Stimulated activated naive CD8-positive, alpha-beta T cell treated with anti-CD3 and anti-CD28 coated beads, Interleukin-15, amount 100 ng/mL, for 72 hours (primary cell): ENCODE measurements at regions not wholly inside any gene's neighbourhood (a gene's known extent, or its start where the extent isn't known, plus 50 kb on each side); places are given as distances from the start of the nearest gene placed in this dataset.
"Not testable (repeated sequence)": the region's sequence is repeated elsewhere in the genome, so short reads cannot be mapped to it uniquely, and the experiment has no call there.

Experiments used
- ATAC-seq: fragments of 150-1000 bp; cut with Tn5 transposase; 2 replicates; pipeline ENCODE4 v1.10.0; 2021; ENCODE audit warnings: mild to moderate bottlenecking, moderate library complexity
- DNase-seq, 2 donors: peaks; one replicate each; pipeline ENCODE4 v3.0.0; 2021 to 2022
- H3K27ac Mint-ChIP-seq, 2 donors: one replicate each; pipeline ENCODE4 v1.8.0; 2022; ENCODE audit warnings: mild to moderate bottlenecking in 2 of 2, mixed read lengths in 2 of 2, moderate library complexity in 2 of 2
- H3K27me3 Mint-ChIP-seq: one replicate; pipeline ENCODE4 v1.8.0; 2022; ENCODE audit warnings: mixed read lengths
- H3K4me1 Mint-ChIP-seq: one replicate; pipeline ENCODE4 v1.8.0; 2022; ENCODE audit warnings: mild to moderate bottlenecking, mixed read lengths
- H3K4me3 Mint-ChIP-seq, 2 donors: one replicate each; pipeline ENCODE4 v1.8.0; 2022; ENCODE audit warnings: mild to moderate bottlenecking in 2 of 2, mixed read lengths in 2 of 2, moderate library complexity in 1 of 2
- H3K9me3 Mint-ChIP-seq, 2 donors: one replicate each; pipeline ENCODE4 v1.8.0; 2022; ENCODE audit warnings: mixed read lengths in 2 of 2

DNA sequence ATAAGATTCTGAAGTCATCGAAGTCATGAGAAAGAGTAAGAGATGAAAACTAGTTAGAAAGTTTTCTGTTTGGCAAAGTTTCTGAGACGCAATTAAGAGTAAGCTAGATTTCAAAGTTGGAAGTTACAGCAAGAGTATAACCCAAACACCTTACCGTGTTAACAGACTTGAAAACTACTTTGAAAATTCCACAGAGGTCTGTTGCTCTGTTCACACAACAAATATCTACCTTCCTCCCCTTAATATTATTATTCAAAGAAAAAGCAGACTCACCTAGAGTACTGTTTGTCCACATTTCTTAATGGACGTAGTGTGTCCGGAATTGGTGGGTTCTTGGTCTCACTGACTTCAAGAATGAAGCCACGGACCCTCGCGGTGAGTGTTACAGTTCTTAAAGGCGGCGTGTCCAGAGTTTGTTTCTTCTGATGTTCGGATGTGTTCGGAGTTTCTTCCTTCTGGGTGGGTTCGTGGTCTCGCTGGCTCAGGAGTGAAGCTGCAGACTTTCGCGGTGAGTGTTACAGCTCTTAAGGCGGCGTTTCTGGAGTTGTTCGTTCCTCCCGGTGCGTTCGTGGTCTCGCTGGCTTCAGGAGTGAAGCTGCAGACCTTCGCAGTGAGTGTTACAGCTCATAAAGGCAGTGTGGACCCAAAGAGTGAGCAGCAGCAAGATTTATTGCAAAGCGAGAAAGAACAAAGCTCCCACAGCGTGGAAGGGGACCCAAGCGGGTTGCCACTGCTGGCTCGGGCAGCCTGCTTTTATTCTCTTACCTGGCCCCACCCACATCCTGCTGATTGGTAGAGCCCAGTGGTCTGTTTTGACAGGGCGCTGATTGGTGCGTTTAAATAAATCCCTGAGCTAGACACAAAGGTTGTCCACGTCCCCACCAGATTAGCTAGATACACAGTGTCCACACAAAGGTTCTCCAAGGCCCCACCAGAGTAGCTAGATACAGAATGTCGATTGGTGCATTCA lies 165.1 kb upstream of the TEX13C start:
- not testable (repeated sequence) for DNase-seq, H3K4me3 Mint-ChIP-seq, H3K9me3 Mint-ChIP-seq, ATAC-seq, H3K27me3 Mint-ChIP-seq, H3K4me1 Mint-ChIP-seq, H3K27ac Mint-ChIP-seq

DNA sequence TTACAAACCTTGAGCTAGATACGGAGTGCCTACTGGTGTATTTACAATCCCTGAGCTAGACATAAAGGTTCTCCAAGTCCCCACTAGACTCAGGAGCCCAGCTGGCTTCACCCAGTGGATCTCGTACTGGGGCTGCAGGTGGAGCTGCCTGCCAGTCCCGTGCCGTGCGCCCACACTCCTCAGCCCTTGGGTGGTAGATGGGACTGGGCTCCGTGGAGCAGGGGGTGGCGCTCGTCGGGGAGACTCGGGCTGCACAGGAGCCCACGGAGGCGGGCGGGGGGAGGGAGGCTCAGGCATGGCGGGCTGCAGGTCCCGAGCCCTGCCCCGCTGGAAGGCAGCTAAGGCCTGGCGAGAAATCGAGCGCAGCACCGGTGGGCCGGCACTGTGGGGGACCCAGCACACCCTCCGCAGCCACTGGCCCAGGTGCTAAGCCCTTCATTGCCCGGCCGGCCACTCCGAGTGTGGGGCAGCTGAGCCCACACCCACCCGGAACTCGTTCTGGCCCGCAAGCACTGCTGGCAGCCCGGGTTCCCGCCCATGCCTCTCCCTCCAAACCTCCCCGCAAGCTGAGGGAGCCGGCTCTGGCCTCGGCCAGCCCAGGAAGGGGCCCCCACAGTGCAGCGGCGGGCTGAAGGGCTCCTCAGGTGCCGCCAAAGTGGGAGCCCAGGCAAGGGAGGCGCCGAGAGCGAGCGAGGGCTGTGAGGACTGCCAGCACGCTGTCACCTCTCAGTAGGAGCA lies 164.2 kb upstream of the TEX13C start:
- not testable (repeated sequence) for H3K27me3 Mint-ChIP-seq, H3K4me1 Mint-ChIP-seq, H3K9me3 Mint-ChIP-seq, DNase-seq, H3K27ac Mint-ChIP-seq, ATAC-seq, H3K4me3 Mint-ChIP-seq

DNA sequence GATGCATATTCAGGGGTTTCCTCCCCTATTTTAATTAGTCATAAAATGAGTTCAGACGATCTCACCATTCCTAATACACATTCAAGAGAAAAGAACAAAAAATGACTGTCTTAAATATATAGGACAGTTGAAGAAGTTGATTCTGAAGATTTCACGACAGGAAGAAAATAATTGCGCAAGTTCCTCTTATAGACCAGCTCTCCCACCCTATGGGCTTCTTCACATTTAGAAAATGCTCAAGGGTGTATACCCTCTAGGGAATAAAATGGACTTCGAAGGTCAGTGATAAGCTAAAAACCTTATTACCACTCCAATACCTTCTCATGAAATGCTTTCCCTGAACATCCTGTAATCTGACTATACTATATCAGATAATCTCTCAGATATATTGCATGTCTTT lies 149.2 kb upstream of the TEX13C start:
- no peak for ATAC-seq
- no peaks in the 10 kb centered on the region for H3K4me1 Mint-ChIP-seq
- no peaks in the 10 kb centered on the region for H3K9me3 Mint-ChIP-seq
- H3K27me3 Mint-ChIP-seq: no peaks in the 10 kb centered on the region
- DNase-seq: no peak
- H3K4me3 Mint-ChIP-seq: no peak overlapping the region
- H3K27ac Mint-ChIP-seq: no peak overlapping the region

DNA sequence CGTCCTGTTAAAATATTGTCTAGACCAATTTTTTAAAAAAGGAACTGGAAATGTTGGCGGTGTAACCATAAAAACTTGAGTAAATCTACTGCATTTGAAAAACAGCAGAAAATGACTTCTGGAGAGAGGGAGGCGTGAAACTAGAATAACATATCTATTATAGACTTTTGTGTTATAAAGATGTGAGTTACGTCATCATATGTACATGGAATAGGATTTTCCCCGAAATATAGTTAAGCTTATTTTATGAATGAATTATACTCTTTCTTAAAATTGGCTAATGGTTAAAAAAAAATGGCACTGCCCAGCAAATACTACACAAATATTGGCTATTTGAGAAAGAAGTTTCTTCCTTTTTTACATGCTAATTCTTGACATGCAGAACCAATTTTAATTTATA lies 147.1 kb upstream of the TEX13C start:
- Mint-ChIP-seq H3K4me1 (no peaks in the 10 kb centered on the region), H3K27ac (no peak overlapping the region), H3K9me3 (no peaks in the 10 kb centered on the region), H3K4me3 (no peak overlapping the region), H3K27me3 (no peaks in the 10 kb centered on the region)
- ATAC-seq: no peak
- DNase-seq: no peak

DNA sequence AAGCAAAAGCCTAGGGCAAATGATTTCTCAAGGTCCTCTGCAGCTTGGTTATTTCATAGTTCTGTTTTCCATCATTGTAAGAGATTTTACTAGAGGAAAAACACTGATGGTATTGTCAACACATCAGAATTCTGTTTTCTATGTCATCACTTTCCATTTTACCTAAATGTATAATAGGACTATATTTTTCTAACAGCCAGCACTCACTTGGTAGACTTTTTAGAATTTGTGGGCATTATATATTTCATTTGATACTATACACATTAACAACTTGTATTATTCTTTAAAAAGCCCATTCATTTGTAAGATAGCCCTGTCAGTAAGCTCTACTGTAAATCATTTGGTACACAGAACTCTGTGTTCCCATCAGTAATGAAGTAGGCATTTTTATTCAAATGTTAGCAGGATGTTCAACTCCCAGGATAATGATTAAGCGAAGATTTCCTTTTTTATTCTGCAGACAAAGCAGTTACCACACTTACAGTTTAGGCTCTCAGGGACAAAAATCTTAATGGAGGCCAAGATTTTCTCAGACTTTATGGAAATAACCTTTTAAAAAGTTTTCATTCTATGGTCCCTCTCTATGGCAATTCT lies 143.6 kb upstream of the TEX13C start:
- DNase-seq: no peak
- no peaks in the 10 kb centered on the region for H3K27me3 Mint-ChIP-seq
- H3K4me1 Mint-ChIP-seq: no peaks in the 10 kb centered on the region
- H3K9me3 Mint-ChIP-seq: no peaks in the 10 kb centered on the region
- H3K27ac Mint-ChIP-seq: no peak overlapping the region
- ATAC-seq: no peak
- H3K4me3 Mint-ChIP-seq: no peak overlapping the region

DNA sequence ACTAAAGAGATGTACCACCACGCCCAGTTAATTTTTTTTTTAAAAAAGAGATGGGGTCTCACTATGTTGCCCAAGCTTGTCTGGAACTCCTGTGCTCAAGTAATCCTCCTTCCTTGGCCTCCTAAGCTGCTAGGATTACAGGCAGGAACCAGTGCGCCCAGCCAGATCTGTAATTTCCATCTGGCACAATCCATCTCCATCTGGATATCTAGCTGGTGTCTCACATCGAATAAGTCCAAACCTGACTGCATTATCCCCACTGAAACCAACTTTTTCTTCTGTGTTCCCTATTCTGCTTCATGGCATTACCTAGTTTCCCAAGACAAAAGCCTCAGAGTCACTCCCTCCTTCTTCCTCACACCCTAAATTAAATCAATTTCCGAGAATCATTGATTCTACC lies 125.8 kb upstream of the TEX13C start:
- Mint-ChIP-seq H3K4me1 (no peaks in the 10 kb centered on the region), H3K27me3 (peaks cover 11% of the 10 kb centered on the region), H3K9me3 (no peaks in the 10 kb centered on the region), H3K27ac (no peak overlapping the region), H3K4me3 (no peak overlapping the region)
- DNase-seq (no peak), ATAC-seq (no peak)

DNA sequence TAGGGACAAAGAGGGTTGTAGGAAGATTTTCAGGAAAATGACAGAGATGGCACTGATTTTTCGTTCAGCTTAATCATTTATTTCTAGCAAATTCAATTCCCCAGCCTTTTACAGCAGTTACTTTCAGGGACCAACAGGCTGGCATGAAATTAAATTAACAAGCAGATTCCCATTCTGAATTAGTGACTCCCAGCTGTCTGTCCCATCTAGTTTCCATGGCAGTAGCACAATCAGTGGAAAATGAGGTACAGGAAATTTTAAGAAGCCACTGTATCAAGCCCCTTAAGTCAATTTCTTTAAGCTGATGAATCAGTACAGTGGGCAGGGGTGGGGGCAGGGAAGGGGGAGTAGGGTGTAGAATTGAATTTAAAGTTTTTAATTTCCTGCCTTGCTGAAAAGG lies 121.1 kb upstream of the TEX13C start:
- Mint-ChIP-seq H3K27ac (no peak overlapping the region), H3K4me1 (peaks cover 11% of the 10 kb centered on the region), H3K9me3 (no peaks in the 10 kb centered on the region), H3K27me3 (peaks cover 31% of the 10 kb centered on the region), H3K4me3 (no peak overlapping the region)
- ATAC-seq (no peak), DNase-seq (no peak)

DNA sequence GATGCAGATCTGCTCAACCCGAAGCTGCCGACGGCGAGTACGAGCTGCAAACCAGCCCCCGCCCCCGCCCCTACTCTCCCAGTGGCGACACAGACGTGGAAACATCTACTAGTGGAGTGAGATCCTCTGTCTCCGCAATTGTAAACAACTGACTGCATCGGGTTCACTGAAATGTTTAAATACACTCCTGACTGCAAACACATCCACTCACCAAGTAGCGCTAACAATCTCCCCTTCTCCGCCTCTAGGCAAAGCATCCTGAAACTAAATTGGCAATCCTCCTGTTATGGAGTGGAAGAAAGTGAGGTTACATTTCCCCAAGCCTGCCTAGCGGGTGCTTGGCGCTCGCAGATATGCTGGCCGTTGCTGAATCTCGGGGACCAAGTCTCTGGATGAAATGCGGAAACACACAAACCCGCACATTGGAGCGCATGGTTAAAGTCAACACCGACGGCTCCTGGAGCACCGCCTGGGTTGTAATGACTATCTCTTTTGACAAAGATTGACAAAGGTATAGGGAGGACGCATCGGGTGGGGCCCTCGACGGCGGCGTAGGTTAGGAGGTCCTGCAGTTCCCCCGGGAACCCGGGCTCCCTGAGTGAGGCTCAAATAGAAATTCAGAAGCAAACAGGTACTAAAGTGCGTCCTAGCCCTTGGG lies 117.0 kb upstream of the TEX13C start:
- H3K4me3 Mint-ChIP-seq: peak overlapping the region; percentile 82 to 88
- ATAC-seq (peak; percentile 13), DNase-seq (peak in 1 of 2 donors; percentile 1)
- H3K27me3 Mint-ChIP-seq: peaks cover 40% of the 10 kb centered on the region
- H3K4me1 Mint-ChIP-seq: peaks cover 29% of the 10 kb centered on the region
- no peak overlapping the region for H3K27ac Mint-ChIP-seq
- no peaks in the 10 kb centered on the region for H3K9me3 Mint-ChIP-seq

DNA sequence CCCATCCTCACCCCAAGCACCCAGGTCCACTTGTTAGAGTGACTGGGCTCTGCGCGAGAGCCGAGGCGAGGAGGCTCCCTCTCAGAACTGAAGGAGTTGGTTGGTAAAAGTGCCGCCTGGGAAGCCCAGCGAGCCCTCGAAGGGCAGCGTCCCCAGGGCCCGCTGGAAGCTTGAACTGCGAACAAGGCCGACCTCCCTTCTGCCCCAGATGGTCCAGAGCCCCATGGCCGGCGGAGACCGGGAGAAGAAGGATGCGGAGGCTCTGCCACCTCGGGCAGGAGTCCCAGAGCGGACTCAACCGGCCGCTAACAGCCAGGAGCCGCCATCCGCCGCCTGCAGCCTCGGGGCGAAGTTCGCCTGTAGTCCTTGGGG lies 116.3 kb upstream of the TEX13C start:
- peaks cover 40% of the 10 kb centered on the region for H3K27me3 Mint-ChIP-seq
- peaks cover 29% of the 10 kb centered on the region for H3K4me1 Mint-ChIP-seq
- no peak for DNase-seq
- H3K9me3 Mint-ChIP-seq: no peaks in the 10 kb centered on the region
- H3K27ac Mint-ChIP-seq: no peak overlapping the region
- ATAC-seq: no peak
- peak overlapping the region; percentile 82 to 88 for H3K4me3 Mint-ChIP-seq

DNA sequence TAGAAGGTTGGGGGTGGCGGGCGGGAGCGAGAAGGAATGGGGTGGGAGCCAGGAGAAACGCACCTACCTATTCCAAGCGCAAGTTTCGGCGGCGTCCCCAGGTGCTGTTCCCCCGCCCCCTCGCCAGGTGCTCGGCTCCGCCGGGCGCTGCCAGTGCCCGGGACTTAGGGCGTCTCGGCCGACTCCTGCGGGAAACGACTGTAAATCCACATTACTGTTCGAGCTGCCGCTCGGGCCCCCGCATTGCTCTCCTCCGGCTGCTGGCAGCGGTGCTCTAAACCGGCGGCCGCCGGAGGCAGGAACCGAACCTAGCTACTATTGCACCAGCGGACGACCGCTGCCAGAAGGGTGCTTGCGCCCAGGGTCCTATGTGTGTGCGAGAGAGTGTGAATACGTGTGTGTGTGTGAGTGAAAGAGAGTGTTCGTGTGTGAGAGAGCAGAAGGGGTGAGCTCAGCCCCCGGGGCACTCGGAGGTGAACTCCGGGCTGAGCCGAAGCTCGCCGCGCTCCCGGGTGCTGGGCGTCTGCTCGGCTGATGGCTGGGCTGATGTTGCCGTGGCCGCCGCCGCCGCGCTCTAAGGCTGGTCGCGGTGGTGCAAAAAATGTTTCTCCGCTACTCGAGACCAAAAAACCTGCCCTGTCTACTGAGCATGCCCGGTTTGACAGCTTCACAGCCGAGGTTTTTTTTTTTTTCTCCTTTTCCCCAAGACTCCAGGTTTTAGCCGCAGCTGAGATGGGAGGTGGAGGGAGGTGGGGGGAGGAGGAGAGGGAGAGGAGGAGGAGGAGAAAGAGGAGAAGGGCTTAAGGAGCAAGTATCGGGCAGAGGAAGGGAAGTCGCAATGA lies 115.7 kb upstream of the TEX13C start:
- H3K27ac Mint-ChIP-seq: peak overlapping the region in 1 of 2 donors; percentile 85
- DNase-seq (peak; percentile 12 to 16), ATAC-seq (peak; percentile 61)
- H3K9me3 Mint-ChIP-seq: no peaks in the 10 kb centered on the region
- H3K4me3 Mint-ChIP-seq: peak overlapping the region; percentile 85 to 88
- peaks cover 29% of the 10 kb centered on the region for H3K4me1 Mint-ChIP-seq
- H3K27me3 Mint-ChIP-seq: peaks cover 40% of the 10 kb centered on the region

DNA sequence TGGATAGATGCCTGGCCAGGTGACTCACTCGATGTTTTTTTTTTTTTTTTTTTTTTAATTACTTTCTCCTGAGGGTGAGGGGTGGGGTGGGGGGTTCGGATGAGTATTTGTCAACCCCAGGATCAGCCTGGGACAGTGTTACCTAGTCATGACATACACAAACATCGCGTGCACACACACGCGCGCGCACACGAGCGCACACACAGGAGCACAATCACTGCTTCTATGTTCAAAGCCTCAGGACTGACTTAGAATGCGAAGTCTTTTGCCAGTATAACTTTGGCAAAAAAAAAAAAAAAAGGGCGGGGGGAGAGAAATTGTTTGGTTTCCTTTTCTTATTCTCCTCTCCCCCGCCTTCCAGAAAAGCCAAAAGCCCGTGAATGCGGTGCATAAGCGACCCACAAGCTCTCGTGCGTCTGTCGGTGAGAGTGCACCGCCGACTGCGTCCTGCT lies 115.0 kb upstream of the TEX13C start:
- no peak for DNase-seq
- H3K4me1 Mint-ChIP-seq: peaks cover 29% of the 10 kb centered on the region
- H3K27me3 Mint-ChIP-seq: peaks cover 40% of the 10 kb centered on the region
- H3K4me3 Mint-ChIP-seq: peak overlapping the region; percentile 85 to 88
- H3K27ac Mint-ChIP-seq: no peak overlapping the region
- peak; percentile 9 for ATAC-seq
- H3K9me3 Mint-ChIP-seq: no peaks in the 10 kb centered on the region

DNA sequence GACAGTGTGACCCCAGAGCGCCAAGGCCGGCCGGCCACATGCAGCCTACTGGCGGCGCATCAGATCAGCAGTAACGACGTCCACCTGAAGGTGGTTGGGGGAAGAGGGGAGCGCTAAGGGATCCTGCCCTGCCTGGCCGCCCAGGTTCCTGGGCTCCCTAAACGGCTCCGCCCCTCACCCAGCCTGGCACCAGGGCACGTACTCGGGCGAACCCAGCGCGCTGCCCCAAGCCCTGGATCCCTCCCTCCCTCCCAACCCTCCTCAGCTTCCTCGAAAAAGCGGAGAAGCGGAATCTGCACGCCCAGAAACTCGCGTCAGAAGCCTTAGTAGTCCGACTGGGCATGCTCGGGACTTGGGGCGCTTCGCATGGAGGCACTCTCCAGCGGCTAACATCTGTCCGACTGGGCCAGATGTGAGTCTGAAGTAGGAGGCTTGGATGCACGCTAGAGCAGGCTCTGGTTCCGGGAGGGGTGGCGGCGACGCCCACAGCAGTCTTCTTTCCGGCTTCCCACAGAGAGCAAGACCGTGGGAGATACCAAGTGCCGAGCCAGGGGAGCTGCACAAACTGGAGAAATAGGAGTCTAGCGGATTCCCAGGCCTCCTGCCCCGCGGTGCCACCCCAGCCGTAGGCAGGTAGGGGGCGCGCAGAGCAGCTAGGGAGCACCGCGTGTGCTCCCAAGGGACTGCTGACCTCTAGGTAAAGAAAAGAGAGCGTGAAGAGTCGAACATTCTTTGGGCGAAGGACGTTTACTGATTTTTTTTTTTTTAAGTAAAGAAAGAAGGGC lies 114.3 kb upstream of the TEX13C start:
- DNase-seq (peak; percentile 20 to 33), ATAC-seq (peak; percentile 66)
- H3K27me3 Mint-ChIP-seq: peaks cover 40% of the 10 kb centered on the region
- H3K4me1 Mint-ChIP-seq: peaks cover 29% of the 10 kb centered on the region
- H3K9me3 Mint-ChIP-seq: no peaks in the 10 kb centered on the region
- peak overlapping the region; percentile 85 to 88 for H3K4me3 Mint-ChIP-seq
- no peak overlapping the region for H3K27ac Mint-ChIP-seq

DNA sequence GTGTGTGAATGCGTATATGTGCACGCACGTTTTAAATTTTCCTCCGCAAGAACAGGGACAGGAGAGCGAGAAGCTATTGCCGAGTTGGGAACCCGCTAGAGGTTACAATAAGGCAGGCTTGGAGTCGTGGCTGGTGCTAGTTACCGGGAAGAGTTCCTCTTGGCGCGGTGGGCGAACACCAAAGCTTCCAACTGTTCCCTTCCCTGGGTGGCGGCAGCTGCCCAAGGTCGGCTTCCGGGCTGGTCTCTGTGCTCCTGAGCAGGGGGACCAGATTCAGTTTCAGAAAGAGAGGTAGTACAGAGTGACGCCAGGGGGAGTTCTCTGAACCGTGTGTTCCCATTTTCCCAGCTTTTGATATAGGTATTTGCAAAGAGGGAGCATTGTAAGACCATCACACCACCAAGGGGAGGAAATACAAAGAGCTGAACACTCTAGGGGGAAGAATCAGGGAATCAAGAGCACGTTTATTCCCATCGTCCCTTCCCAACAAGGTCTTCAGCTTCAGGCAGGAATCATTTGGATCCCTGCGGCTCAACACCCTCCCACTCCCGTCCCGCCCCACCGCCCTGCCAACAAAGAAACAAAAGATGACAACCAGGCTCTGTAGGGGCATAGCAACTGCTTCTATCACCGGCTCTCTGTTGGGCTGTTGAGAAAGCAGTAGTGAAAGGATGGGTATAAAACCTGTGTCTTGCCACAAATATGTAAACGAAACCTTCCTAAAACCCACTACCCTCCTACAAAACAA lies 113.6 kb upstream of the TEX13C start:
- H3K27me3 Mint-ChIP-seq: peaks cover 40% of the 10 kb centered on the region

More for the DNA sequence above, 113.6 kb upstream of the TEX13C start:
- Mint-ChIP-seq H3K4me1 (peaks cover 29% of the 10 kb centered on the region), H3K4me3 (peak overlapping the region; percentile 85 to 88), H3K27ac (no peak overlapping the region), H3K9me3 (no peaks in the 10 kb centered on the region)
- ATAC-seq: no peak
- no peak for DNase-seq
